ENCODE measurements at regions not wholly inside any gene's neighbourhood (a gene's known extent, or its start where the extent isn't known, plus 50 kb on each side); places are given as distances from the start of the nearest gene placed in this dataset.

DNA sequence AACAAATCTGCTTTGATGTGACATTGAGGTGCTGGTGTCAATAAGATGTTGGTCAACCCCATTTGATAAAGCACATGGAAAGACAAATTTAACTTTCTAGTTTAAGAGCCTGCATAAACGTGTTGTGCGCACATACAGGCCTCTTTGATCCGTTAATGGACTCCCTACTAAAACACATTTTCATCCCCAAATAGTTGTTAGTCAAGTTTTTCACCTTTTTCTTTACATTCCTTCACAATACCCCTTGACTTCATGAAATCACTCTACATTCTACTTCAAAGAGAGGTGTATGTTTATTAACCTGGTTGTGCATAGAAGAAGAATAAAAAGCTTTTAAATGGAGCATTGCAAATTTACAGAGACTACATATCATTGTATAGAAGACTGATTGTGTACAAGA lies 180.3 kb downstream of the HDGFL1 start:
- no peaks in the 10 kb centered on the region for H3K36me3 ChIP-seq
- H3K4me1 ChIP-seq, result no peaks in the 10 kb centered on the region
- no peaks in the 10 kb centered on the region for H3K27me3 ChIP-seq
- TF ChIP-seq, protein P1, sequence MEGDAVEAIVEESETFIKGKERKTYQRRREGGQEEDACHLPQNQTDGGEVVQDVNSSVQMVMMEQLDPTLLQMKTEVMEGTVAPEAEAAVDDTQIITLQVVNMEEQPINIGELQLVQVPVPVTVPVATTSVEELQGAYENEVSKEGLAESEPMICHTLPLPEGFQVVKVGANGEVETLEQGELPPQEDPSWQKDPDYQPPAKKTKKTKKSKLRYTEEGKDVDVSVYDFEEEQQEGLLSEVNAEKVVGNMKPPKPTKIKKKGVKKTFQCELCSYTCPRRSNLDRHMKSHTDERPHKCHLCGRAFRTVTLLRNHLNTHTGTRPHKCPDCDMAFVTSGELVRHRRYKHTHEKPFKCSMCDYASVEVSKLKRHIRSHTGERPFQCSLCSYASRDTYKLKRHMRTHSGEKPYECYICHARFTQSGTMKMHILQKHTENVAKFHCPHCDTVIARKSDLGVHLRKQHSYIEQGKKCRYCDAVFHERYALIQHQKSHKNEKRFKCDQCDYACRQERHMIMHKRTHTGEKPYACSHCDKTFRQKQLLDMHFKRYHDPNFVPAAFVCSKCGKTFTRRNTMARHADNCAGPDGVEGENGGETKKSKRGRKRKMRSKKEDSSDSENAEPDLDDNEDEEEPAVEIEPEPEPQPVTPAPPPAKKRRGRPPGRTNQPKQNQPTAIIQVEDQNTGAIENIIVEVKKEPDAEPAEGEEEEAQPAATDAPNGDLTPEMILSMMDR (IDR thresholded peaks at IDR 0.05; ENCODE audit: low read depth, low read length), result no peak
- DNase-seq, result no peak
- H3K9me3 ChIP-seq, result no peaks in the 10 kb centered on the region
- H3K4me3 ChIP-seq (ENCODE audit: low read depth, low read length), result no peak overlapping the region

DNA sequence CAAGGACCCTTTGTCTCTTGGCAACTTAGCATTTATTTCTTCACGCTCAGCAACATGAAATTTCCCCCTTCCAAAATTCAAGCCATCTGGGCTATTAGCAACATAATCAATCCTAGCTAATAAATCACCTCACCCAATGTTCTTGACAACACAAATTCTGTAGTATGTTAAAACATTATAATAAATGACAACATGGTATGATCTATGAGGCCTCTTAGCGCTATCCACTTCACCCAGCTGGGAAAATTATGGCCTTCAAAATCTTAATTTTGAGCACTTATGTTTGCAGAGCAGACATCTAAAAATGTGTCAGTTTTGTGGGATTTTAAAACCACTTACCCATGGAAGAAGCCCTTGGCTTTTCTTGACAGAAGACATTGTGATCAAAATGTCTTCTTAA lies 181.9 kb downstream of the HDGFL1 start:
- no peaks in the 10 kb centered on the region for H3K9me3 ChIP-seq
- no peak for DNase-seq
- H3K27me3 ChIP-seq, result no peaks in the 10 kb centered on the region
- TF ChIP-seq, protein P1 (IDR thresholded peaks at IDR 0.05; ENCODE audit: low read depth, low read length), result no peak
- no peaks in the 10 kb centered on the region for H3K4me1 ChIP-seq
- no peaks in the 10 kb centered on the region for H3K36me3 ChIP-seq
- no peak overlapping the region for H3K4me3 ChIP-seq (ENCODE audit: low read depth, low read length)

DNA sequence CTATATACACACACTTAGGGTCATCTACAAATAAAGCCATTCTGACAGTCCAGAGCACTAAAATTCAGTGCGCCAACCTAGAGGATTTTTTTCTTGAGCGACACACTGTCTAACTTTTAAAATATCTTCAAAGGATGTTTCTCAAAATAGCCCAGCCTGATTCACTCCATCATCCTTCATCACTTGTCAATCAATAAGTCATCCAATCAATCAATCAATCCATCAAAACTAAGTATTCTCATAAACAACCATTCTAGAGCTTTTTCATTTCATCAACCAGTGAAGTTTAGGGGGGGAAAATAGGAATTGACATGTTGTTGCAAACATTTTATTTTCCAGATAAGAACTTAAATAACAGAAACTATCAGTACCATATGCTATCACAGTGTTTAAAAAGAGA lies 183.2 kb downstream of the HDGFL1 start:
- H3K36me3 ChIP-seq, result no peaks in the 10 kb centered on the region
- TF ChIP-seq, protein P1 (IDR thresholded peaks at IDR 0.05; ENCODE audit: low read depth, low read length), result no peak
- no peaks in the 10 kb centered on the region for H3K4me1 ChIP-seq
- H3K4me3 ChIP-seq (ENCODE audit: low read depth, low read length), result no peak overlapping the region
- no peaks in the 10 kb centered on the region for H3K27me3 ChIP-seq
- H3K9me3 ChIP-seq, result no peaks in the 10 kb centered on the region
- no peak for DNase-seq

DNA sequence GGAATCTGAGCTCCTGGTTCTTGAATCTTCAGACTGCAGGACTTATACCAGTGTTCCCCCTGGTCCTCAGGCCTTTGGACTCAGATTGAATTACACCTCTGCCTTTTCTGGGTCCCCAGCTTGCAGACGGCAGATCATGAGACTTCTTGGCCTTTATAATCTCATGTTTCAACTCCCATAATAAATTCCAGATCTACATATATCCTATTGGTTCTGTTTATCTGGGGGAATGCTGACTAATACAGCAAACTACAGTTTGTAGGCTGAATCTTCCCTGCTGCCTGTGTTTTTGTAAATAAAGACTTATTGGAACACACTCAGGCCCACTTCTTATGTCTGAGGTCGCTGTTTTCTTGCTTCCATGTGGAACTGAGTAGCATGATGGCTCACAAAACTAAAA lies 184.7 kb downstream of the HDGFL1 start:
- TF ChIP-seq, protein P1 (IDR thresholded peaks at IDR 0.05; ENCODE audit: low read depth, low read length), result no peak
- H3K36me3 ChIP-seq, result no peaks in the 10 kb centered on the region

DNA sequence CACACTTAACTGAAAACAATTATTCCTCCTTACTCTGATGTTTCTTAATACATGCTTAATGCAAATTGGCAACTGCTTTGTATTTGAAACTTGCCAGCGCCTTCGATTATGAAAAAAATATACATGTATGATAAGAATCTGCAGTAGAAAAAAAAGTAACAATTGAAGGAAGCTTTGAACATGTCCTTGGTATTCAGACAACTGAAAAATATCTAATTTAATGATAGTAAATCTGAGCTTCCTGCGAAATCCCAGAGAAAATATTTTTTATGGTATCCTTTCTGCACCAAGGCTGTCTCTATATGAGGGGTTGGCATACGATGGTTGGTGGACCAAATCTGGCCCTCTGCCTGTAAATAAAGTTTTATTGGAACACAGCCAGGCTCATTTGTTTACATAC lies 186.2 kb downstream of the HDGFL1 start:
- TF ChIP-seq, protein P1 (IDR thresholded peaks at IDR 0.05; ENCODE audit: low read depth, low read length), result no peak
- Histone ChIP-seq H3K36me3 (no peaks in the 10 kb centered on the region), H3K4me1 (no peaks in the 10 kb centered on the region), H3K4me3 (ENCODE audit: low read depth, low read length) (no peak overlapping the region), H3K9me3 (no peaks in the 10 kb centered on the region), H3K27me3 (no peaks in the 10 kb centered on the region)
- no peak for DNase-seq

More for the DNA sequence above, 184.7 kb downstream of the HDGFL1 start:
- Histone ChIP-seq H3K4me1 (no peaks in the 10 kb centered on the region), H3K27me3 (no peaks in the 10 kb centered on the region), H3K4me3 (ENCODE audit: low read depth, low read length) (no peak overlapping the region), H3K9me3 (no peaks in the 10 kb centered on the region)
- no peak for DNase-seq

DNA sequence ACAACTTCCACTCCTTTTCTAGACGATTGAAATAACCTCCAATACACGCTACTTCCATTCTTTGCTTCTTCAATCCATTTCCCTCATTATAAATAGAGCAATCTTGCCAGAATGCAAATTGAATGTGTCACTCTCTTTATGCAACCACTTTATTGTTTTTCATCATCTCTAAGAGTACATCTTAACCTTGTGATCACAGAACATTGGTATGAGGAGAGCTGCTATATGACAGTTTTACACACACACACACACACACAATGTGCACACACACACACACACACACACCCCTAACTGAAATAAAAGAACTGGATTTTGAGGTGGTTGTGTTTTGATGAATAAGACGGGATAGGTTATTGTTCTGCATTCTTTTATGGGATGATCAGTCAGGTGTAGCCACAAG lies 187.0 kb downstream of the HDGFL1 start:
- TF ChIP-seq, protein P1 (IDR thresholded peaks at IDR 0.05; ENCODE audit: low read depth, low read length), result no peak
- Histone ChIP-seq H3K9me3 (no peaks in the 10 kb centered on the region), H3K4me1 (no peaks in the 10 kb centered on the region), H3K4me3 (ENCODE audit: low read depth, low read length) (no peak overlapping the region), H3K27me3 (no peaks in the 10 kb centered on the region), H3K36me3 (no peaks in the 10 kb centered on the region)
- DNase-seq, result no peak
